Right lobe of liver (tissue), 4 donors: ENCODE measurements at regions not wholly inside any gene's neighbourhood (a gene's known extent, or its start where the extent isn't known, plus 50 kb on each side); places are given as distances from the start of the nearest gene placed in this dataset.

ENCODE experiments used
- CTCF ChIP-seq, 4 donors: fragments of 200-600 bp in 3 of 4; fragments of 450-650 bp in 1 of 4; IDR thresholded peaks; one replicate each; pipeline versions ENCODE4 v1.5.1 to v1.8.0; 2016 to 2022; ENCODE audit warnings: antibody characterized with exemption in 4 of 4, mild to moderate bottlenecking in 2 of 4
- POLR2A ChIP-seq: fragments of 450-650 bp; IDR thresholded peaks from one replicate; pipeline ENCODE4 v1.6.1; 2017; ENCODE audit warnings: antibody characterized with exemption, mild to moderate bottlenecking
- donor health status: DM: no; HTN: no; CAD: no.
- donor health status: DM: no; HTN: no; CAD: no.
- donor health status: DM: no; HTN: yes; CAD: no.

GRCh38 chr9:85212887-85213286, 528.9 kb downstream of the AGTPBP1 start:
- TF ChIP-seq POLR2A, result no peak
- no peak for TF ChIP-seq CTCF (IDR thresholded peaks at IDR 0.05)
